Keratinocyte (primary cell): ENCODE measurements at regions not wholly inside any gene's neighbourhood (a gene's known extent, or its start where the extent isn't known, plus 50 kb on each side); places are given as distances from the start of the nearest gene placed in this dataset.

Experiments
- CTCF ChIP-seq, 3 experiments: IDR thresholded peaks in 1 of 3; conservative IDR thresholded peaks in 1 of 3; optimal IDR thresholded peaks in 1 of 3; 2 replicates in 2 of 3; 3 replicates in 1 of 3; pipeline versions ENCODE3 to v1.5.1; 2011; ENCODE audit warnings: low read length in 3 of 3, mild to moderate bottlenecking in 3 of 3, moderate library complexity in 2 of 3, control low read depth in 1 of 3, inconsistent platforms in 1 of 3; ENCODE audit not compliant: insufficient read depth in 2 of 3; ENCODE audit errors: extremely low read depth in 1 of 3
- EZH2 ChIP-seq: IDR thresholded peaks from one replicate; pipeline ENCODE4 v1.6.1; 2012; ENCODE audit warnings: inconsistent platforms, mild to moderate bottlenecking, low read length, moderate library complexity

- TF ChIP-seq CTCF (optimal IDR thresholded peaks at IDR 0.05 in 1 of 3, IDR thresholded peaks at IDR 0.05 in 1 of 3, conservative IDR thresholded peaks at IDR 0.05 in 1 of 3; ENCODE audit: extremely low read depth in 1 of 3, insufficient read depth in 2 of 3, low read length in 3 of 3) (no peak), EZH2 (no peak)
Measured at GRCh38 chr5:93054424-93055163, 526.4 kb downstream of the NR2F1-AS1 start.
